ENCODE measurements at regions not wholly inside any gene's neighbourhood (a gene's known extent, or its start where the extent isn't known, plus 50 kb on each side); places are given as distances from the start of the nearest gene placed in this dataset.

- ChIA-PET POLR2A (ENCODE audit: low non-redundant PET) (no interaction called here), CTCF (no interaction called here)
- no peak overlapping the region for H3K27ac ChIP-seq
- no peak for TF ChIP-seq CTCF (conservative IDR thresholded peaks at IDR 0.05; ENCODE audit: low read depth)
- DNase-seq (ENCODE audit: low spot score), result no peak
Measured at GRCh38 chr19:29371251-29372090, 154.3 kb upstream of the VSTM2B start.

GRCh38 chr19:29372091-29372415, 153.7 kb upstream of the VSTM2B start:
- DNase-seq (ENCODE audit: low spot score), result no peak
- POLR2A ChIA-PET (ENCODE audit: low non-redundant PET), result no interaction called here
- TF ChIP-seq CTCF (conservative IDR thresholded peaks at IDR 0.05; ENCODE audit: low read depth), result no peak
- CTCF ChIA-PET, result no interaction called here
- H3K27ac ChIP-seq, result no peak overlapping the region

GRCh38 chr19:29372461-29372860, 153.3 kb upstream of the VSTM2B start:
- CTCF ChIA-PET, result no interaction called here
- POLR2A ChIA-PET (ENCODE audit: low non-redundant PET), result no interaction called here
- no peak for DNase-seq (ENCODE audit: low spot score)
- H3K27ac ChIP-seq, result no peak overlapping the region
- no peak for TF ChIP-seq CTCF (conservative IDR thresholded peaks at IDR 0.05; ENCODE audit: low read depth)

- no peak for TF ChIP-seq CTCF (conservative IDR thresholded peaks at IDR 0.05; ENCODE audit: low read depth)
- CTCF ChIA-PET, result interaction anchor here (0.6 kb wide), 1 partner anchor 176 kb away, joined by 5 read pairs; no protein-coding TSS in a partner anchor
- no peak for DNase-seq (ENCODE audit: low spot score)
- POLR2A ChIA-PET (ENCODE audit: low non-redundant PET), result no interaction called here
- H3K27ac ChIP-seq, result no peak overlapping the region
Measured at GRCh38 chr19:29372921-29373797, 152.6 kb upstream of the VSTM2B start.

- H3K27ac ChIP-seq, result no peak overlapping the region
- ChIA-PET CTCF (no interaction called here), POLR2A (ENCODE audit: low non-redundant PET) (no interaction called here)
- no peak for DNase-seq (ENCODE audit: low spot score)
- TF ChIP-seq CTCF (conservative IDR thresholded peaks at IDR 0.05; ENCODE audit: low read depth), result no peak
Measured at GRCh38 chr19:29375429-29376119, 150.2 kb upstream of the VSTM2B start.

GRCh38 chr19:29376855-29377354, 148.9 kb upstream of the VSTM2B start:
- ChIA-PET POLR2A (ENCODE audit: low non-redundant PET) (no interaction called here), CTCF (no interaction called here)

More at GRCh38 chr19:29376855-29377354, 148.9 kb upstream of the VSTM2B start:
- no peak for DNase-seq (ENCODE audit: low spot score)
- H3K27ac ChIP-seq, result no peak overlapping the region
- no peak for TF ChIP-seq CTCF (conservative IDR thresholded peaks at IDR 0.05; ENCODE audit: low read depth)
